IMR-90 (cell line): ENCODE measurements at regions not wholly inside any gene's neighbourhood (a gene's known extent, or its start where the extent isn't known, plus 50 kb on each side); places are given as distances from the start of the nearest gene placed in this dataset.

Source experiments
- ATAC-seq: fragments of 200-7000 bp; cut with Tn5 transposase; 2 replicates; pipeline ENCODE4 v1.9.1; 2020; ENCODE audit warnings: low read depth, mild to moderate bottlenecking, moderate library complexity
- BruUV-seq: library from RNA; stranded (reverse); fragments of 400-500 nt; replicated peaks from 2 replicates; lab custom pipeline; 2021; lab: Mats Ljungman, UMichigan
- CTCF ChIA-PET: fragments of 300-600 bp; formaldehyde crosslinking; extraction: SDS; loops from one replicate; lab custom pipeline; 2021; ENCODE audit warnings: antibody characterized with exemption; lab: Yijun Ruan, JAX
- POLR2A ChIA-PET: fragments of 300-600 bp; sonication (Branson Sonifier 250); formaldehyde crosslinking; loops from one replicate; lab custom pipeline; 2022; ENCODE audit warnings: antibody characterized with exemption; ENCODE audit not compliant: unreplicated experiment; lab: Charles Lee
- DNase-seq: peaks from one replicate; pipeline ENCODE4 v3.0.0; 2013
- H2AFZ ChIP-seq: replicated peaks from 2 replicates; pipeline ENCODE3; 2013; ENCODE audit warnings: low read length, mild to moderate bottlenecking; ENCODE audit not compliant: poor library complexity
- H2AK5ac ChIP-seq: 2 replicates; pipeline ENCODE4 v1.6.1; 2013; ENCODE audit warnings: low read depth, low read length, inconsistent platforms
- H2AK9ac ChIP-seq: replicated peaks from 2 replicates; pipeline ENCODE3; 2013; ENCODE audit warnings: mild to moderate bottlenecking, low read depth, low read length, moderate library complexity; ENCODE audit not compliant: poor library complexity
- H2BK120ac ChIP-seq: 2 replicates; pipeline ENCODE4 v1.6.1; 2013; ENCODE audit warnings: low read depth, low read length, inconsistent platforms
- H2BK15ac ChIP-seq: 3 replicates; pipeline ENCODE4 v1.6.1; 2013; ENCODE audit warnings: low read depth, low read length, inconsistent platforms
- H2BK20ac ChIP-seq: 2 replicates; pipeline ENCODE4 v1.6.1; 2013; ENCODE audit warnings: low read depth, mild to moderate bottlenecking, inconsistent platforms, low read length, moderate library complexity
- H2BK5ac ChIP-seq: 2 replicates; pipeline ENCODE4 v1.6.1; 2013; ENCODE audit warnings: mild to moderate bottlenecking, low read depth, low read length, inconsistent platforms; ENCODE audit not compliant: poor library complexity, severe bottlenecking
- H3K14ac ChIP-seq: replicated peaks from 2 replicates; pipeline ENCODE4 v1.6.1; 2013; ENCODE audit warnings: low read depth, low read length, inconsistent platforms
- H3K18ac ChIP-seq: 2 replicates; pipeline ENCODE4 v1.6.1; 2013; ENCODE audit warnings: low read depth, low read length, control low read depth
- H3K23ac ChIP-seq: 2 replicates; pipeline ENCODE4 v1.6.1; 2013; ENCODE audit warnings: low read depth, low read length, inconsistent platforms
- H3K27ac ChIP-seq: 2 replicates; pipeline ENCODE4 v1.5.1; 2013; ENCODE audit warnings: mild to moderate bottlenecking, control low read depth, low read length; ENCODE audit not compliant: insufficient read depth
- H3K27me3 ChIP-seq: 2 replicates; pipeline ENCODE4 v1.6.1; 2013; ENCODE audit warnings: low read length; ENCODE audit not compliant: control insufficient read depth, insufficient read depth
- H3K36me3 ChIP-seq: 2 replicates; pipeline ENCODE4 v1.6.1; 2013; ENCODE audit warnings: low read length, mixed read lengths; ENCODE audit not compliant: control insufficient read depth, insufficient read depth
- H3K4ac ChIP-seq: 2 replicates; pipeline ENCODE4 v1.6.1; 2013; ENCODE audit warnings: low read depth, low read length, inconsistent platforms
- H3K4me1 ChIP-seq: 2 replicates; pipeline ENCODE4 v1.6.1; 2013; ENCODE audit warnings: low read length, mixed read lengths; ENCODE audit not compliant: control insufficient read depth, insufficient read depth
- H3K4me2 ChIP-seq: 2 replicates; pipeline ENCODE4 v1.6.1; 2013; ENCODE audit warnings: low read depth, mild to moderate bottlenecking, control low read depth, low read length, moderate library complexity
- H3K4me3 ChIP-seq: 2 replicates; pipeline ENCODE4 v1.5.1; 2013; ENCODE audit warnings: low read depth, mild to moderate bottlenecking, control low read depth, low read length, moderate library complexity; ENCODE audit not compliant: insufficient read depth
- H3K56ac ChIP-seq: 2 replicates; pipeline ENCODE4 v1.6.1; 2013; ENCODE audit warnings: low read length, inconsistent platforms; ENCODE audit not compliant: insufficient read depth; ENCODE audit errors: extremely low read depth
- H3K79me1 ChIP-seq, 2 experiments: 2 replicates each; pipeline ENCODE4 v1.6.1; 2013; ENCODE audit warnings: low read length in 2 of 2, inconsistent platforms in 1 of 2, low read depth in 1 of 2
- H3K9ac ChIP-seq: 2 replicates; pipeline ENCODE4 v1.6.1; 2013; ENCODE audit warnings: low read depth, low read length, control low read depth
- H3K9me1 ChIP-seq: 2 replicates; pipeline ENCODE4 v1.6.1; 2013; ENCODE audit warnings: low read length, inconsistent platforms; ENCODE audit not compliant: insufficient read depth
- H3K9me3 ChIP-seq: 2 replicates; pipeline ENCODE4 v1.6.1; 2013; ENCODE audit warnings: low read length; ENCODE audit not compliant: control insufficient read depth, insufficient read depth
- H4K20me1 ChIP-seq: 2 replicates; pipeline ENCODE4 v1.6.1; 2013; ENCODE audit warnings: low read length, inconsistent platforms; ENCODE audit not compliant: insufficient read depth
- H4K5ac ChIP-seq: 2 replicates; pipeline ENCODE4 v1.6.1; 2013; ENCODE audit warnings: mild to moderate bottlenecking, low read depth, low read length, control low read depth
- H4K8ac ChIP-seq, 2 experiments: 2 replicates each; pipeline ENCODE4 v1.6.1; 2013; ENCODE audit warnings: low read depth in 2 of 2, low read length in 2 of 2, control low read depth in 1 of 2, inconsistent platforms in 1 of 2
- H4K91ac ChIP-seq: 2 replicates; pipeline ENCODE4 v1.6.1; 2013; ENCODE audit warnings: low read depth, low read length, inconsistent platforms; ENCODE audit not compliant: insufficient read depth
- CEBPB ChIP-seq: IDR thresholded peaks from 2 replicates; pipeline ENCODE4 v1.6.1; 2012; ENCODE audit warnings: low read depth, low read length, improper control_type of control experiment
- dilution Hi-C: fragments of 300-500 bp; cut with HindIII; formaldehyde crosslinking; loops from one replicate; pipeline ENCODE4 v1.14.3; 2018; ENCODE audit warnings: low sequenced_read_pairs; ENCODE audit not compliant: unreplicated experiment
- in situ Hi-C: fragments of 300-500 bp; cut with MboI; formaldehyde crosslinking; loops from 3 replicates; pipeline ENCODE4 v1.14.3; 2019; ENCODE audit warnings: low sequenced_read_pairs, inconsistent platforms, mixed read lengths
- intact Hi-C: fragments of 100-400 bp; cut with micrococcal nuclease; formaldehyde crosslinking; loops from 2 replicates; pipeline ENCODE4 v1.10.0; 2022

- Histone ChIP-seq H3K4me2 (no peak overlapping the region), H2AK9ac (no peak overlapping the region), H2BK5ac (no peak overlapping the region), H3K36me3 (no peaks in the 10 kb centered on the region), H2BK20ac (no peak overlapping the region), H3K9me3 (no peaks in the 10 kb centered on the region), H3K79me1 (no peaks in the 10 kb centered on the region), H3K4ac (no peak overlapping the region), H3K27me3 (no peaks in the 10 kb centered on the region), H2BK120ac (no peak overlapping the region), H2BK15ac (no peak overlapping the region), H3K27ac (no peak overlapping the region), H4K5ac (no peak overlapping the region), H3K18ac (no peak overlapping the region), H3K4me1 (peaks cover 8% of the 10 kb centered on the region), H3K56ac (no peak overlapping the region), H2AFZ (no peak overlapping the region), H3K4me3 (no peak overlapping the region), H3K23ac (no peak overlapping the region), H2AK5ac (no peak overlapping the region), H4K20me1 (no peaks in the 10 kb centered on the region), H3K9ac (no peak overlapping the region), H4K8ac (no peak overlapping the region), H4K91ac (no peak overlapping the region), H3K9me1 (peaks cover 5% of the 10 kb centered on the region; the same call in 1 of the 2 replicates), H3K14ac (no peak overlapping the region)
- ChIA-PET CTCF (no interaction called here), POLR2A (no interaction called here)
- intact Hi-C loops (no loop called here), in situ Hi-C loops (no loop called here), dilution Hi-C loops (no loop called here)
- DNase-seq (no peak), ATAC-seq (no peak)
- no peak for TF ChIP-seq CEBPB
- no TSS peak for BruUV-seq
Observed at GRCh38 chr6:105847433-105847832, 238.7 kb upstream of the PRDM1 start.
